Ascending aorta (tissue), 2 donors: ENCODE measurements at regions not wholly inside any gene's neighbourhood (a gene's known extent, or its start where the extent isn't known, plus 50 kb on each side); places are given as distances from the start of the nearest gene placed in this dataset.

Source experiments
- DNase-seq, 2 donors: peaks; one replicate each; pipeline ENCODE4 v3.0.0-alpha.2; 2019; ENCODE audit warnings: low spot score in 2 of 2
- H3K27ac ChIP-seq, 2 donors: fragments of 200-600 bp; sonication (generic); one replicate each; pipeline ENCODE4 v1.5.1; 2016 to 2017; ENCODE audit warnings: mild to moderate bottlenecking in 1 of 2
- H3K27me3 ChIP-seq: fragments of 200-600 bp; sonication (generic); one replicate; pipeline ENCODE4 v1.5.1; 2017
- H3K36me3 ChIP-seq, 2 donors: fragments of 200-600 bp; sonication (generic); one replicate each; pipeline ENCODE4 v1.5.1; 2016
- H3K4me1 ChIP-seq, 2 donors: fragments of 200-600 bp; sonication (generic); one replicate each; pipeline ENCODE4 v1.5.1; 2016 to 2017; ENCODE audit warnings: mild to moderate bottlenecking in 1 of 2
- H3K4me3 ChIP-seq, 2 donors: fragments of 200-600 bp; sonication (generic); one replicate each; pipeline ENCODE4 v1.5.1; 2016 to 2017; ENCODE audit warnings: mild to moderate bottlenecking in 1 of 2
- H3K9me3 ChIP-seq, 2 donors: fragments of 200-600 bp; sonication (generic); one replicate each; pipeline ENCODE4 v1.5.1; 2016
- CTCF ChIP-seq, 3 experiments: fragments of 200-600 bp in 2 of 3; fragments of 450-650 bp in 1 of 3; sonication (generic) in 2 of 3; IDR thresholded peaks; one replicate each; pipeline ENCODE4 v1.5.1; 2016 to 2019; ENCODE audit warnings: antibody characterized with exemption in 3 of 3, mild to moderate bottlenecking in 1 of 3, moderate library complexity in 1 of 3
- intact Hi-C: fragments of 100-400 bp; cut with DNase I; formaldehyde crosslinking; loops from one replicate; pipeline ENCODE4 v1.15.1; 2023

GRCh38 chr6:95230071-95230740 is 347.1 kb upstream of the MANEA start:
- H3K4me1 ChIP-seq: no peaks in the 10 kb centered on the region
- intact Hi-C loops: no loop called here
- H3K27ac ChIP-seq: no peak overlapping the region
- TF ChIP-seq CTCF (IDR thresholded peaks at IDR 0.05): no peak
- no peak for DNase-seq
- no peaks in the 10 kb centered on the region for H3K27me3 ChIP-seq
- no peak overlapping the region for H3K4me3 ChIP-seq
- H3K9me3 ChIP-seq: no peaks in the 10 kb centered on the region
- H3K36me3 ChIP-seq: no peaks in the 10 kb centered on the region

GRCh38 chr6:95231416-95231815 is 345.9 kb upstream of the MANEA start:
- no peak overlapping the region for H3K4me3 ChIP-seq
- intact Hi-C loops: no loop called here
- DNase-seq: no peak
- no peak for TF ChIP-seq CTCF (IDR thresholded peaks at IDR 0.05)
- no peaks in the 10 kb centered on the region for H3K9me3 ChIP-seq
- no peaks in the 10 kb centered on the region for H3K4me1 ChIP-seq
- no peaks in the 10 kb centered on the region for H3K27me3 ChIP-seq
- H3K27ac ChIP-seq: no peak overlapping the region
- H3K36me3 ChIP-seq: no peaks in the 10 kb centered on the region

GRCh38 chr6:95232446-95232845 is 344.9 kb upstream of the MANEA start:
- no peaks in the 10 kb centered on the region for H3K27me3 ChIP-seq
- no peaks in the 10 kb centered on the region for H3K4me1 ChIP-seq
- H3K9me3 ChIP-seq: no peaks in the 10 kb centered on the region
- H3K4me3 ChIP-seq: no peak overlapping the region
- DNase-seq: no peak
- intact Hi-C loops: no loop called here
- H3K27ac ChIP-seq: no peak overlapping the region
- H3K36me3 ChIP-seq: no peaks in the 10 kb centered on the region
- TF ChIP-seq CTCF (IDR thresholded peaks at IDR 0.05): no peak

- no peak for TF ChIP-seq CTCF (IDR thresholded peaks at IDR 0.05)
- no peak for DNase-seq
Measured at GRCh38 chr6:95233879-95234278, 343.5 kb upstream of the MANEA start.

GRCh38 chr6:95240514-95240913 is 336.8 kb upstream of the MANEA start:
- DNase-seq: no peak
- H3K36me3 ChIP-seq: no peaks in the 10 kb centered on the region
- H3K4me1 ChIP-seq: no peaks in the 10 kb centered on the region
- H3K9me3 ChIP-seq: no peaks in the 10 kb centered on the region
- no peak for TF ChIP-seq CTCF (IDR thresholded peaks at IDR 0.05)
- intact Hi-C loops: no loop called here
- H3K27me3 ChIP-seq: no peaks in the 10 kb centered on the region
- no peak overlapping the region for H3K27ac ChIP-seq
- no peak overlapping the region for H3K4me3 ChIP-seq

More at GRCh38 chr6:95233879-95234278, 343.5 kb upstream of the MANEA start:
- Histone ChIP-seq H3K4me3 (no peak overlapping the region), H3K27me3 (no peaks in the 10 kb centered on the region), H3K4me1 (no peaks in the 10 kb centered on the region), H3K36me3 (no peaks in the 10 kb centered on the region), H3K27ac (no peak overlapping the region), H3K9me3 (no peaks in the 10 kb centered on the region)
- intact Hi-C loops: no loop called here

- no peak for DNase-seq
- Histone ChIP-seq H3K27me3 (no peaks in the 10 kb centered on the region), H3K4me3 (no peak overlapping the region), H3K4me1 (no peaks in the 10 kb centered on the region), H3K27ac (no peak overlapping the region), H3K9me3 (no peaks in the 10 kb centered on the region), H3K36me3 (no peaks in the 10 kb centered on the region)
- intact Hi-C loops: no loop called here
- TF ChIP-seq CTCF (IDR thresholded peaks at IDR 0.05): no peak
Measured at GRCh38 chr6:95242560-95242959, 334.8 kb upstream of the MANEA start.
